Inflammatory macrophage treated with lipopolysaccharide for 1 hour (primary cell): ENCODE measurements at regions not wholly inside any gene's neighbourhood (a gene's known extent, or its start where the extent isn't known, plus 50 kb on each side); places are given as distances from the start of the nearest gene placed in this dataset.
"Not testable (repeated sequence)": the region's sequence is repeated elsewhere in the genome, so short reads cannot be mapped to it uniquely, and the experiment has no call there.

Experiments
- DNase-seq, 2 donors: peaks; one replicate each; pipeline ENCODE4 v3.0.0-alpha.2; 2020 to 2022

DNA sequence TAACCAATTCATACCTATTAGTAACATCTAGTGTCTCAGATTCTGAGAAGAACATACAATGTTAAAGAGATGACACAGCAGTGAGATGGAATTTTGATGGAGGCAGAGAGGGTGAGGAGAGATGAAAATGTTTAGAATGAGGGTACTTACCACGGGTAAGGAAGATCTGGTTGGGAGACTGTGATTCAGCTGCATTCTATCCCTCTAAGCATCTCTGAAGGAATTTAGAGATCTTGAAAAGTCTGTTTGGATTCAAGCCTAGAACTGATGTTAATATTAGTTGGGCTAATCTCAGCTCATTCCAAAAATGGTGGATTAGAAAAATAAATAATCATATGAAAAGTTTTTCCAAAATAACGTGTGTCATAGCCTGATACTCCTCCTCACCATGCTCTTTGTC lies 191.5 kb upstream of the CLINT1 start:
- no peak for DNase-seq

DNA sequence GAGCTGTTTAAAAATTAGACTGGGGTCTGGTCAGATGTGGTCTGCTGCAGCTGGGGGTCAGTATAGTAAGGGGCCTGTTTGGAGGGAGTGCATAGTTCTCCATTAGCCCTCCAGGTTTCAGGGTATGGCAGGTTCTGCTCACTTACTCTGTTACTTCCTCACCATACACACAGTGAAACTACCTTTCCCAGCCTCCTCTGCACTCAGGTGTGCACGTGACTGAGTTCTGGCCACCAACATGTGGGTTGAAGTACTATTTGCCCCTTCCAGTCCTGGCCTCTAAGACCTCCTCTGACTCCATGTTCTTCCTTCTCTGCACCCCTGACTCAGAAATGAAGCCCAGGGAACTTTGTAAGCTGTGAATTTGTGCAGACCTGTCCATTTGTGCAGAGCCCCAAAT lies 190.5 kb upstream of the CLINT1 start:
- DNase-seq: no peak

DNA sequence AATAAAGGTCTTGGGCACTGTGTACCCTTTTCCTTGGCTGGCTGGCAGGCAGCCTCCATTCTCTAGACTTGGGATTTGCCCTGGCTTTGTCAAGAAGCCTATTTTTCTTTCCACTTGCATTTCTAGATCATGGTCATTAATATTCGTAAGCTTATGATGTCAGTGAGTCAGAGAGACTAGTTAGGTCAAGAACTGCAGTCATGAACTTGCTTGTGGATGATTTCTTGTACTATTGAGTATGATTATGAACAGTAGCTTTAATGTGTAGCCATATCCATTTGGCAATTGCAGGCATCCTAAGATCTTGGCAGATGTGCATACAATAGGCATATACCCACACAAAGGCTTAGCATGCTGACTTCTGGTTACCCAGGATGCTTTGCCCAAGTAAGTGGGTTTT lies 186.8 kb upstream of the CLINT1 start:
- no peak for DNase-seq

DNA sequence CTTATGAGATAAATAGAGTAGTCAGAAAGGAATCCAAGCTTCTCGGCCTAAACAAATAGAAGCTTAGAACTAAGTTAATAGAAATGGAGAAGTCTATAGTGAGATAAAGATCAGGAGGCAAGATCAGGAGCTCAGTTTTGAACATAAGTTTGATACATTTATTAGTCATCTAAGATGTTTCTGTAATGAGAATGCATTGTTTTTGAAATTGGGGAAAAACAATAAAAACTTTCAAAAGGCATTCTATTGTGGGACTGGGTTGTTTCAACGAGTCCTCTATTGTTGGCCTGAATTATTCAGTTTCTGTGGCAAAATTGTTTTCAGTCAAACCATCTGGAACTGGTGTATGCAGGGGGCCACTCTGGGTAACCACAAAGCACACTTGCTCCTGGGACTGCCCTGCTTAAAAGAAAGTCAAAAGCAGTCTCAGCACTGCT lies 181.0 kb upstream of the CLINT1 start:
- DNase-seq: no peak

DNA sequence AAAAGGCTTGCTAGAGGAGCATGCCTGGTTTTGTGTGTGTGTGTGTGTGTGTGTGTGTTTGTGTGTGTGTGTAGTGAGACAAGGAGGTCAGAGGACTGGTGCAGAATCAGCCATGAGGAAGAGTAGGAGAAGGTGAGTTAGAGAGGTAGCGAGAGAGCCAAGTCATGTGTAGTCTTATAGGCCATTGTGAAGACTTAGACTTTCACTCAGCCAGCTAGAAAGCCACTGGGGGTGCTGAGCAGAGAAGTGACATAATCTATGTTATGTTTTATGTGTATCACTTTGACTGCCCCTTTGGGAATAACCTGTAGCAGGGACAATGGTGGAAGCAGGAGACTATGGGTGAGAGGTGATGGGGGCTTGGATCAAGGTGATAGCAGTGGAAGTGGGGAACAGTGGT lies 180.5 kb upstream of the CLINT1 start:
- no peak for DNase-seq

DNA sequence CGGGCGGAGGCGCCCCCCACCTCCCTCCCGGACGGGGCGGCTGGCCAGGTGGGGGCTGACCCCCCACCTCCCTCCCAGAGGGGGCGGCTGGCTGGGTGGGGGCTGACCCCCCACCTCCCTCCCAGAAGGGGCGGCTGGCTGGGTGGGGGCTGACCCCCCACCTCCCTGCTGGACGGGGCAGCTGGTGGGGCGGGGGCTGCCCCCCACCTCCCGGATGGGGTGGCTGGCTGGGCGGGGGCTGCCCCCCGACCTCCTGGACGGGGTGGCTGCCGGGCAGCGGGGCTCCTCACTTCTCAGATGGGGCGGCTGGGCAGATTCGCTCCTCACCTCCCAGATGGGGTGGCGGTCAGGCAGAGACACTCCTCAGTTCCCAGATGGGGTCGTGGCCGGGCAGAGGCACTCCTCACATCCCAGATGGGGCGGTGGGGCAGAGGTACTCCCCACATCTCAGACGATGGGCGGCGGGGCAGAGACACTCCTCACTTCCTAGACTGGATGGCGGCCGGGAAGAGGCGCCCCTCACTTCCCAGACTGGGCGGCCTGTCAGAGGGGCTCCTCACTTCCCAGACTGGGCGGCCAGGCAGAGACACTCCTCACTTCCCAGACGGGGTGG lies 178.1 kb upstream of the CLINT1 start:
- DNase-seq: not testable (repeated sequence)

DNA sequence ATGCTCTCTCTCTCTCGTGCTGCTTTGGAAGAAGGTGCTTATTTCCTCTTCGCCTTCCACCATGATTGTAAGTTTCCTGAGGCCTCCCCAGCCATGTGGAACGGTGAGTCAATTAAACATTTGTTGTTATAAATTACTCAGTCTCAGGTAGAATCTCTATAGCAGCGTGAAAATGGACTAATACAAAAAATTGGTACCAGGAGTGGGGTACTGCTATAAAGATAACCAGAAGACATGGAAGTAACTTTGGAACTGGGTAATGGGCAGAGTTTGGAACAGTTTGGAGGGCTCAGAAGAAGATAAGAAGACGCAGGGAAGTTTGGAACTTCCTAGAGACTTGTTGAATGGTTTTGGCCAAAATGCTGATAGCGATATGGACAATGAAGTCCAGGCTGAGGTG lies 175.6 kb upstream of the CLINT1 start:
- not testable (repeated sequence) for DNase-seq

DNA sequence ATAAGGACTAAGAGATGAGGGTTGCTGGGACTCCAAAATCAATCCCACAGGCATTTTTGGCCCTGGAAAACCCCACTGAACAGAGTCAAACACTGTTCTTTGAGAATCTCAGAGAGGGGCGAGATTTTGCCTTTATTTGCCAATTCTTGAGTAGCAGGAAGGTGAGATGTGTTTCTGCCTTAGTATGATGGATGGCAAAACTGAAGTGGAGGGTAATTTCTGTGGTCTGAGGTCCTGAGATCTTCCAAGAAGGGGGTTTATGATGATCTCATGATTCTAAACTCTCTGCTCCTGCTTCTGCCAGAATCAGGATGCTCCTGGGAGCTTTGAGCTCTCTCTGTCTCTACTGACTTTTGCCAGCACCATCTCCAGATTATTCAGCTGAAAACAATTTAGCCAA lies 174.8 kb upstream of the CLINT1 start:
- no peak for DNase-seq

DNA sequence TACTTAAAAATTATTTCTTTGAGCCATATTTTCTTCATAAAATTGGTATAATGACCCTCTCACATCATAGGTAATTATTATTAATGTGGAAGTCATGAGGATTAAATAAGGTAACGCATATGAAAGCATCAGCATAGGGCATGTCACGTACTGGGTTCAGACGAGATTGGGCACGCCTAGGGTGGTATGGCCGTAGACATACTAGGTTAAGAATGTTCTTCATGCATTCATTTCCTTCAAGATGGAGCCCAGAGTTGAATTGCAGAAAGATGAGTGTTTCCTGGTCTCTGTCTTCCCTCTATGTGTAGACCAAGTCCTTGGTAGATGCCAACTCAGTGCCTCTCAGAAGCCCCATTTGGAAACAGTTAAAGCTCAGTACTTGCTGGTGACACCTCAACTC lies 174.1 kb upstream of the CLINT1 start:
- no peak for DNase-seq

DNA sequence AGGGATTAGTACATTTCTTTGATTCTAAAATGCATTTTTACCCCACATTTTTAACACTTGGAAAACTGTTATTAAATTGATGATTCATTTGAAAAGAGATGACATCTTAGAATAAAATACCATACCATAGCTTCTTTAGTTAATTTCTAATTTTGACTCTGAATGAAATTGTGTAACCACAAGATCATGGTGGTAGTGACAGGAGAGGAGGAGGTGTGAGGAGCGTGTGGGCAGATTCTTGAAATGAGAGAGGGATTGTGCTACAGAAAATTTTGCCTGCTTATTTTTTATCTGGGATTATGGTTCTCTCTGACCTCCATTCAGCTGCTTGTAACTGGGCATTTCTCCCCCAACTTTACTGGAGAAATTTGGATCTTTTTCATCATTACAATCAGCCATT lies 173.3 kb upstream of the CLINT1 start:
- DNase-seq: no peak

DNA sequence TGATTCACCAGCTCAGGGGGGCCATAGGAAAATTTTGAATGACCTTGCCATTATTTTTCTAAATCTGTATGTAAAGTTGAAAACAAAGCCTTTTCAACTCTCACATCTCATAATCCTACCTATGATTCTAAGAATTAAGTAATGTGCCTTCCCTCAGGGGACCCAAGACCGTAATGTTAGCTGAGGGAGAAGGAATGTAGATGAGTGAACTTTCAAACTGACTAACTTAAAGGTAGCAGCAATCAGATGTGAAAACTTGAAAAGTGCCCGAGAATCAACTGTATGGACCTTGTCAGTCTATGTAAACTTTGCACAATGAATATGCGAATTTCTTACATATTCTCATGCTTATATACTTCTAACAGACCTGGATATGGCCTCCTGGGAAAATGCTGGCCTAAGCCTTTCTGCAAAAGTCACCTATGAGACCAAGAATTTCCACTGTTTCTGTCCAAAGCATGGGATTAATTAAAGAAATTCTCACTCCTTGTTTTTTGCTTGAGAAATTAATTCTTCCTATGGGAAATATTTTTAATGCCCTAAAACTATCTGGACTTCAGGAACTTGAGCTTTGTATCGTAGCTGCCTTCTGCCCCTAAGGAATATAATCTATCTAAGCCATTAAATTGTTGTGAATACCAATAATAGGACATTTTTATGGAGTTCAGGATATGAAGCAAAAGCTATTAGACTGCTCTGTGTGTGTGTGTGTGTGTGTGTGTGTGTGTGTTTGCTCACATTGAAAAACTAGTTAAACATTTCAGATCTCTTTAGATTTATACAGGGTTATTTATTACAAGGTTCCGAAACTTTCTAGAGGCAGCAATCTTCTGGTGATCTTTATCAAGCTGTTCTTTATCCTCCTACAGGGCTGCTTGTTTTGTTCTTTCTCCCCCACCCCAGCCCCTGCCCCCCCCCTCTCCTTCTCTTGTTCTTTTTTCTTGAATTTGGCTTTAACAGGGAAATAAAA lies 169.1 kb upstream of the CLINT1 start:
- DNase-seq: no peak

DNA sequence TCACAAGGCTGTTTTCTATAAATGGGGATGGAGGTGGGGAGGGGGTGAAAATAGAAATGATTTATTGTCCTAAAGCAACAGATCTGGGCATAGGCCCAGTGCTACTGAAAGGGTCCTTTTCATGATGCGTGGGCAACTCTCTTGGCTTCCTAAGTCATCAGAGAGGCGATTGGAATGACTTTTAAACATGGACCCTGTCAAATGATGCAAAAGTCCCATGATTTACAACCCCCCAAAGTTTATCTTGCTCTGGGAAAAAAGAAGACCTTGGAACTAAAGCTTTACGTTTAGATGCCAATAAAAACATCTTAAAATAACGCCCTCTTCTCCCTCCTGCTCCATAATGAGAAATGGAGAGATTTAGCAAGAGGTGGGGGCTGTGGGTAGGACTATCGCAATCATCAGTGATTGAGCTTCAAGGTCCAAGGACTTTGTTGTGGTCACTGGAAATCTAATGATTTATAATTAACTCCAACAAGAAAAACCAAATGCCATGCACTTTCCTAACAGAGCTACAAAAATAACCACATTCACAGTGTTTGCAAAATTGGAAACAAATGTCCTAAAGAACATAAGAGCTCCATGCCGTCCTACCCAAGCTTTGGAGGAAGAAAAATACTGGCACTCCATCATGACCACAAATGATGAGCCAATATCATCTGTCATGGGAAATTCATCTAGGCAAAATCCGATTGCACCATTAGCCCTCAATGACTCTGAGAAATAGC lies 167.5 kb upstream of the CLINT1 start:
- no peak for DNase-seq

DNA sequence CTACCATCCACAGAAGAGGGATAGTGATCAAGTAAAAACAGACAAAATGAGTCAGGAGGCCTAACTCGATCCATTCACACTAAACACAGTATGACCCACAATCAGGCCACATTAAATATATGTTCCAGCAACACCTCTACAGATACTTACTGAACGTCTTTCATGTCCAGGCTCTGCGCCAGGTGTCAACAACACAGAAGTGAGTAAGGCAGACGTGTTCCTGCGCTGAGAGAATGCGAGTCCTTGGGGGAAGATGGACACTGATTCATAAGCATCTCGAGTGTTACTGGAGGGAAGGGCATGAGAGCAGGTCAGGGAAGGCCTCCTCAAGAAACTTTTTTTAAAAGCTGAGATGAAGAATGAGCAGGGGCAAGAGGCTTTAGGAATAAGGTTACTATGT lies 164.3 kb upstream of the CLINT1 start:
- no peak for DNase-seq

DNA sequence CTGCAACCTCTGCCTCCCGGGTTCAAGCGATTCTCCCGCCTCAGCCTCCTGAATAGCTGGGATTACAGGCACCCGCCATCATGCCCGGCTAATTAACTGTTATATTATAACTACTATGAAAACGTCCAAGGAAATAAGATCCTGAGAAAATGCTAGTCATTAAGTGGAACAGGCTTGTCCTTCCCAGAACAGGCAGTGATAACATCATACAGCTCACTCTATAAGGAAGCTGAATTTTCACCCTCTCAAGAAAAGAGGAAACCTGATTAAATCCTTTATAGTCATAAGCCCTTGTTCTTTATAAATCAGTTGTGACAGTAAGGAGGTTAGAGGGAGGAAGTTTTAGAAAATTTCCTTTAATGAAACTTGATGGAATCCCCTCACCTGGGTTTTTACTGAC lies 163.9 kb upstream of the CLINT1 start:
- no peak for DNase-seq

DNA sequence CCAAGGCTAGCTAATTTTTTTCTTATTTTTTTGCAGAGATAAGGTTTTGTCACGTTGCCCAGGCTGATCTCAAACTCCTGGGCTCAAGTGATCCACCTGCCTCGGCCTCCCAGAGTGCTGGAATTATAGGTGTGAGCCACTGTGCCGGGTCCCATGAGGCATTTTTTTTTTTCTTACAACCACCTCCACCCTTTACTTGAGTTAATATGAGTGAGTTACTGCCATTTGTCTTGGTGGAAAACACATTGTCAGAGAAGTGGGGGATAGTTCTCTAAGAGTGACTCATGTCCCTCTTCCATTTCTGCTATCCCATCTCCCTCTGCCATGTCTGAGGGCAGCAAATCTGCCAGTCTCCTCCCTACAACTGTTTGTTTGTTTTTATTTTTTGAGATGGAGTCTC lies 163.4 kb upstream of the CLINT1 start:
- DNase-seq: no peak

DNA sequence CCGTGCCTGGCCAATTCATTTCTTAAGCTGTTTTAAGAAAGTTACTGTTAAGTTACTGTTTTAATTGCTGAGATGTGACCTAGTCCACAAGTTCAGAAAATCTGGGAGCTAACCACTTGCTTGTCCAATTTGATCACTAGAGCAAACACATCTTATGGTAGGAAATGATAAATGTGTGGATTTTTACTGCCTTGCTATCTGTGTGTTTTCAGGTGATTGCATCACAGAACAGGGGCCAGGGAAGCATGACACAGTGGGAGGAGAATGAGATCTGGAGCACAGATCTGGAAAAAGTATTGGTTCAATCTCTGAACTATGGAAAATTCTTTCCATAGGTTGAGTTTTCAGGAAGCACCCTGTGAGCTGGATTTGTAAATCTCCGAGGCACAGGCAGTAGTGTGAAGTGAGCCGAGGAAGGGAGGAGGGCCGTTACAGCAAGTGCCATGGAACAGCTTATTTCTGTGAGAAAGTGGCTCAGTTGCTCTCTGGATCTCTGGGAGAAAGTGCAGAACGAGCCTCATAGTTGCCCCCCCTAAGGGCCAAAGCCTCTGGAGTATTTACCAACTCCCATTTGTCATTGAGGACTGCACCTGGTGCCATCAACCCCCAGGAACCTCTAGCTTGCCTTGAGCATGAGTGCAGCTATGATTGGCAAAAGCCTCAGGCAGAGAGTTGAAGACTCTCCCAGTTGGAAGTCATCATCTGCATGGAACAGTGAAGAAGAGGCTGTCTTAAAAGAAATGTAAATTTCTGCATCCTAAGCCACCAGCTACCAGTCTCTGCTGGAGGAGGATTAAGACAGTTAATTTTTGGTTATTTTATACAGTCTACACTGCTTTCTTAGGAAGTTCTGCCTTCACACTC lies 161.8 kb upstream of the CLINT1 start:
- no peak for DNase-seq

DNA sequence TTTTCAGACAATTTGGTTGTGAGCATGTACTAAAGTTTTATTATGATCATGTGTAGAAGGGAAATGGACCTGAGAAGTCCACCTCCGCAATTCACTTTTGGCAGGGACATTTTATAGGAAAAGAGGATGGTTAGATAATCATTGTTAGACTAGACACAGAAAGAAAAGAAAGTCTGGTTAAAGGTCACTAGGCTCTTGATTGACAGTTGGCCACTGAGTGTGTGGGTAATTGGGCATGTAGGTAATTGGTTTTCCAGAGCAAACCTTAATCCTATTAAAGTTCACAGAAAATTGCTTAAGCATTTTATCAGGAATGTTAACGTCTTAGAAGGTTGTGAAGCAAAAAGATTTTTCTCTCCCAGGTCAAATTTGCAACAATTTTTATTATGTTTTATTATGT lies 158.5 kb upstream of the CLINT1 start:
- no peak for DNase-seq

DNA sequence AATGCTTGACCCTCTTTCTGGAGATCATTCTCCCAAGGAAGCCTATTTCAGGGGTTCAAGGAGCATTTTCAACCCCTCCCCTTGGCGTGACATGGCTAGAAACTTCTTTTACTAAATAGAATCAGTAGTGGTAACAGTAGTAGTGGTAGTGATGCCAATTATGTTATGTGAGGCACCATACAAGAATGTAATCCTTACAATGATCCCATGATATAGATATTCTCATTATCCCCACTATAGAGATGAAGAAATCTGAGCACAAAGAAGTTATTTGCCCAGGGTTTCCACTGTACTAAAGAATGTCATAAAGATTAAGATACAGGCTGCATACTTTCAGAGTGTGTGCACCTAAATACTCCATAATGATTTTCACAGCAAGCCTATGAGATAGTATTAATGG lies 155.4 kb upstream of the CLINT1 start:
- no peak for DNase-seq

DNA sequence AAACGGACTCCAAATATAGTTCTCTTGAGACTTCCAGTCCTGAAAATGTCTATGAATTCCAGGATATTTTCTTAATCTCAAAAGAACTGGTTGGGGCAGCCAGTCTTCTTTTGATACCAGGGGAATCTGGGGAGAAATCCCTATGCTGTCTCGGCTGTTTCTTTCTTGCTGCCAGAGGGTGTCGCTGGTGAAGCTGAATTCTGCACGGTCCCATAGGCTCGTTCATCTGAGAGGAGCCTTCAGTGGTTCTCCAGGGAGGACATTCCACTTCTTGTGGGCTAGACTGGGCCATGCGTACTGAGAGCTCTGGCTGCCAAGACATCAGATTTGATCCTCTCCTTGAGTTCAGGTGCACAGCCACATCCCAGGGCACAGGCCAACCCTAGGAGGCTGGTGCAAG lies 155.0 kb upstream of the CLINT1 start:
- DNase-seq: peak in 1 of 2 donors; percentile 7

DNA sequence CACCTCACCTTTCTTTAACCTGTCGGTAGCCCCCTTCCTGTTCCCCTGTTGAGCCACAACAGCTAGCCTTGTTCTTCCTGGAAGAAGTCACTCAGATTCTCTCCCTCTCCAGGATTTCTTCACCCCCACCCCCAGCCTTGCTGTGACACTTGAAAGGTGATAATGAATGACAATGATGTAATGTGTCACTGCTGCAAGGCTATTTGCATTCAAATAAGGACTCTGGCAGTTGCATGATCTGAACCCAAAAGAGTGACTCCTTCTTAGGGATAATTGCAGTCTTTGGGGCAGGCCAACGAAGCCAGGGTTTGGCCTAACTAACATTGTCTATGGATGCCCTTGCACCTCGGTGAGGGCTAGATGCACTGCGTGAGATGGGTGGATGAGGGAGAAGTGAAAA lies 154.4 kb upstream of the CLINT1 start:
- DNase-seq: no peak

DNA sequence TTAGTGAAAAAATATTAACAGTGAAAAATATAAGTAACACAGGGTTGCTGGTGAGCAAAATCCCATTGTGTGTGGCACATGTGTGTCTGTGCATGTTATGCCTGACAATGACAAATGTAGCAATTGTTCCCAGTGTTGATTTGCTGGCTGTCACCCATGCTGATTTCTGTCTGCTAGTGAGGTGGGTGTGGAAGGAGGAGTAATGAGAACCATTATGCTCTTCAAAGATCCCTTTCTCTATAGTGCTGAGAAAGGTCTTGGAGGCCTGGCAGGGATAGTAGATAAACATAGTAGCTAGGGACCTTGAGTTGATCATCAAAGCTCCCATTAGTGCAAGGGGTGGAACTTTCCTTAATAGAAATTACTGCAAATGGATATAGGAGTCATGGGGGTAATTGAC lies 152.5 kb upstream of the CLINT1 start:
- no peak for DNase-seq

DNA sequence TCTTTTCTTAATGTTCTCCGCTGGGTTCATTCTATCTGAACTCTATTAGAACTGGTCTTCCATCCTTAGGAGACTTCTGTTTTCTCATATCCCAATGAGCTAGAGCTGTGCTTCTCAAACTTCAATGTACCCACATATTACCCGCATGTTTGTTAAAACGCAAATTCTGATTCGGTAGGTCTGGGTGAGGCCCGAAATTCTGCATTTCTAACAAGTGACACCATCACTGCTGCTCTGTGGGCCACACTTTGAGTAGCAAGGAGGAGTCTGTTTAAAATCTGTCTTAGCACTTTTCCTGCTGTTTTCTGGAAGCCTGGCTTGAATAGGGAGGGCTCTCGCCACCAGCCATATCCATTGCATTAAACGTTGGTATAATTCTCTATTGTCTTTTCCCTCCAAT lies 151.9 kb upstream of the CLINT1 start:
- no peak for DNase-seq

DNA sequence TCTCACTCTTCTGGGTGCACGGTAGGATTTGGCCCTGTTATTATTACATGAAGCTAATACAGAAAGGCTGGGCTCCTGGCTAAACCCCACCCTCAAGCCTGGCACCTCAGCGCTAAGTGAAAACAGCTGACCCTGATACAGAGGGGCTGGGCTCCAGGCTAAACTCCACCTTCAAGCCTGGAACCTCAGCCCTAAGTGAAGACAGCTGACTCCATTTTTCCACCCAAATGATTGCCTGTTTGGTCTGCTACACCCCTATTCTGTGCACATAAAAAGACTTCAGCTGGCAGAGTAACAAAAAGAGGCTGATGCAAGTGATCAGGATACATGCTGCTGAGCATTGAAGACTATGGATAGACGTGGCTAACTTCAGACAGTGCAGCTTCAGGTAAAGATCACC lies 148.4 kb upstream of the CLINT1 start:
- DNase-seq: no peak
